Activated CD4-positive, alpha-beta T cell treated with anti-CD3 and anti-CD28 coated beads, Interleukin-2, Interleukin-6, amounts not matched to agents 100 ng/mL and 50 ng/mL, durations not matched to agents 16 hours and 8 hours (primary cell): ENCODE measurements at regions not wholly inside any gene's neighbourhood (a gene's known extent, or its start where the extent isn't known, plus 50 kb on each side); places are given as distances from the start of the nearest gene placed in this dataset.
"Not testable (repeated sequence)": the region's sequence is repeated elsewhere in the genome, so short reads cannot be mapped to it uniquely, and the experiment has no call there.

Experiments used
- DNase-seq: peaks from one replicate; pipeline ENCODE4 v3.0.0-alpha.2; 2020

GRCh38 chr13:60663788-60664187 lies 266.8 kb downstream of the TDRD3 start:
- DNase-seq: no peak

DNA sequence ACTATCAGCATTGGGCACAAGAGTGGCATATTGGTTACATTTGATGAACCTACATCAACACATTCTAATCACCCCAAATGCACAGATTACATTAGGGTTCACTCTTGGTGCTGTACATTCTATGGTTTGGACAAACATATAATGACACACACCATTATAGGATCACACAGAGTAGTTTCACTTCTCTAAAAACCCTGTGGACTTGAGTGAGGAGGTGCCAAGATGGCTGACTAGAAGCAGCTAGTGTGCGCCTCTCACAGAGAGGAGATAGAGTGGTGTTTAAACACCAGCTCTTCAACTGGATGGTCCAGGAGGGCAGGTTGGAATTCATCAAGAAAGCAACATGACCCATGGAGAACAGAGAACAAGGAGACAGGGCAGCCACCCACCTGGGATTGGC lies 265.6 kb downstream of the TDRD3 start:
- no peak for DNase-seq

- DNase-seq: no peak
Measured at GRCh38 chr13:60661521-60661920, 264.5 kb downstream of the TDRD3 start.

- DNase-seq: not testable (repeated sequence)
Measured at GRCh38 chr13:60657586-60657985, 260.6 kb downstream of the TDRD3 start.

DNA sequence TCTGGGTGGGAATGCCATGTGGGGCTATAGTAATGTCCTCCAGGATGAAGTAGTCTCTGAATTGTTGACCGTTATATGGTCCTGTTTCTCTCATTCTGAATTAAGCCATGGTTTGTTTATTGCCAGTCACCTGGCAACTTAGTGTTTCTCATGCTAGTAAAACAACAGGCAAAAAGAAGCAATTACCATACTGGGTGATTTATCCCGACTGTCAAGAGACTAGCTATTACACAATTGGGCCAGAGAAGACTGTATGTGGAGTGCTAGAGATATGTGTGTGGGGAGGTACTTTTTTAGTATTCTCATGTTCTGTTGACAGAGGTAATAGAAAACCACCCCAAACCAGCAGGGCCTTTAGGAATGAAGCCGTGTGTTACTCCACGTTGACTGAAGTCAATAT lies 258.2 kb downstream of the TDRD3 start:
- DNase-seq: no peak

- DNase-seq: no peak
Measured at GRCh38 chr13:60654415-60654814, 257.4 kb downstream of the TDRD3 start.

DNA sequence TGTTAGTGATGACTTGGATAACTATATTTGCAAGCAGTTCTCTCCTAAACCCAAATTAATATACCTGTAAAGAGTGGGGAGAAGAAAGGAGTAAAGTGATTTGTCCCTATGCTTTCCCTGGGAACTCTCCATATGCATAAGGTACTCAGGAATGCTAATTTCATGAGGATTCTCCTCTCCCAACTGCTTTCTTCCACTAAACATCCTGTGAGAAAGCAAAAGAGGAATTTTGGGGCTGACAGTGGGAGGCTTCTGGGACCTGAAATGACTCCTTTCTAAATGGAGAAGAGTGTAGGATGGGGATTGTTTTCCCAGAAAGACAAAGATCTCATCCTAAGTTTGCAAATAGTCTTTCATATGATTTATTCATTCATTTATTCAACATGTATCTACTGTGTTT lies 250.5 kb downstream of the TDRD3 start:
- no peak for DNase-seq

- DNase-seq: no peak
Measured at GRCh38 chr13:60646620-60647019, 249.6 kb downstream of the TDRD3 start.

DNA sequence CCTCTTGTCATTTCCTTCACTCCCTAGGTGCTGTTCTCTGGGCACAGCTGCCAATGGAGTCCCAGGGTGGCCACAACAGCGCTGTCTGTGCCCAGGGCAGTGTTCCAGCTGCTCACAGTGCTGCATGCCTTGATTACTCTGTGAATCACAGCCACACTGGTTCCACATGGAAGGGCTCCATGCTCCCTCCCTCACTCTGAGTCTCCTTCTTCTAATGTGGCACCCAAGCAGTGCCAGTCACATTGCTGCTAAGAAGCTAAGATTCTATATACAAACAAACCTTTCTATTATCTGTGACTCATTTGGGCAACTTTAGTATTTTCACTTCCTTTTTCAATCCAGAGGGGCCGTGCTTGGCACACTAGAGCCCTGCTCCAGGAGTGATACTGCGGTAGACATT lies 248.7 kb downstream of the TDRD3 start:
- no peak for DNase-seq

- no peak for DNase-seq
Measured at GRCh38 chr13:60642552-60642951, 245.5 kb downstream of the TDRD3 start.

GRCh38 chr13:60629158-60629557 lies 232.1 kb downstream of the TDRD3 start:
- no peak for DNase-seq

DNA sequence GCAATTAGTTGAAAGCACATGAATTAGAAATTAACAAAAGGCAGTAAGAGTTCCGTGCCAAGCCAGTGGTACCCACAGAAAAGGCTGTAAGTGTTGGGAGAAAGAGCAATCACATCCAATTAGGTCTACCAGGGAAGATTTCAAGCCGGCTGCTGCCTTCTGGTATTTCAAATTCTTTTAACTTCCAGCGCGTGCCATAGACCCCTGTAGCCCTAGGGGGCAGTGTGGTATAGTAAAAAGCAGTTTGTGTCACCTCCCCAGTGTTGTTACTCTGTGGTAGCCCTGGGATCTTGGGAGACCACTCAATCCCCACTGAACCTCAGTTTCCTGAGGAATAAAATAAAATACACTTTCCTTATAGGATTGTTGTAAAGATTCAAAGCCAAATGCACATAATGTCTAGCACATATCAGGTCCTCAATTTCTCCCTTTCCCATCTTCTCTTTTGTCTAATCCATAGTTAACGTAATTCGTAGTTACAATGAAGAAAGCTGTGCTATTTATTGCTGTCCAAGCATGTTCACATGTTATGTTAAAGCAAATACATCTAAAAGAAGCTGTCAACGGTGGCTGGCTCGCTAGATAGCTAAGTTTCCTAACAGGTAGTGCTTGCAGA lies 230.2 kb downstream of the TDRD3 start:
- DNase-seq: peak; percentile 50
